Psoas muscle (tissue), 7 donors: ENCODE measurements at regions not wholly inside any gene's neighbourhood (a gene's known extent, or its start where the extent isn't known, plus 50 kb on each side); places are given as distances from the start of the nearest gene placed in this dataset.

ENCODE experiments used
- ATAC-seq, 4 donors: fragments of 200-7000 bp; cut with Tn5 transposase; one replicate each; pipeline ENCODE4 v1.9.1; 2020; ENCODE audit warnings: moderate library complexity in 3 of 4, mild to moderate bottlenecking in 2 of 4
- DNase-seq, 2 donors: peaks; one replicate each; pipeline ENCODE4 v3.0.0-alpha.2; 2020
- H3K27ac ChIP-seq: fragments of 200-600 bp; one replicate; pipeline ENCODE4 v1.8.0; 2022
- H3K27me3 ChIP-seq, 3 donors: fragments of 200-600 bp in 1 of 3; one replicate each; pipeline versions ENCODE4 v1.6.1 to v1.8.0; 2013 to 2022; ENCODE audit warnings: low read length in 2 of 3, mild to moderate bottlenecking in 2 of 3, moderate library complexity in 1 of 3; ENCODE audit not compliant: insufficient read depth in 3 of 3
- H3K36me3 ChIP-seq, 2 donors: fragments of 200-600 bp in 1 of 2; one replicate each; pipeline versions ENCODE4 v1.6.1 to v1.8.0; 2013 to 2022; ENCODE audit warnings: low read depth in 1 of 2, mild to moderate bottlenecking in 1 of 2, moderate library complexity in 1 of 2; ENCODE audit not compliant: insufficient read depth in 1 of 2
- H3K4me1 ChIP-seq: fragments of 200-600 bp; one replicate; pipeline ENCODE4 v1.8.0; 2022
- H3K4me3 ChIP-seq: fragments of 200-600 bp; one replicate; pipeline ENCODE4 v1.8.0; 2022; ENCODE audit warnings: mild to moderate bottlenecking
- H3K9me3 ChIP-seq: fragments of 200-600 bp; one replicate; pipeline ENCODE4 v1.8.0; 2022
- WGBS, 3 donors: extraction: QIAGEN DNeasy Blood & Tissue Kit; methylation state at CpG; one replicate each; pipeline versions ENCODE4 v1.1.6 to v1.1.7; 2013; 5-methylcytosine and 5-hydroxymethylcytosine counted together
- intact Hi-C, 2 donors: fragments of 100-400 bp; cut with DNase I; formaldehyde crosslinking; loops; one replicate each; pipeline versions ENCODE4 v1.11.0 to v1.14.2; 2022
- TF ChIP-seq, protein P1 (sequence below): fragments of 200-600 bp; IDR thresholded peaks from one replicate; pipeline ENCODE4 v1.8.0; 2022; ENCODE audit warnings: antibody characterized with exemption
- donor health status: healthy with polysubstance abuse.
- donor health status: DM: no; HTN: no; CAD: no; lungs with moderate emphysema.
- donor health status: Bipolar disorder and iron deficiency.
- donor health status: healthy.
- donor health status: DM: yes; HTN: yes; CAD: no.
- donor health status: DM: no; HTN: no; CAD: no.
- donor health status: DM: yes; HTN: yes; CAD: no.

- Histone ChIP-seq H3K4me1 (no peaks in the 10 kb centered on the region), H3K27me3 (no peaks in the 10 kb centered on the region), H3K27ac (no peak overlapping the region), H3K4me3 (no peak overlapping the region), H3K9me3 (no peaks in the 10 kb centered on the region), H3K36me3 (no peaks in the 10 kb centered on the region)
- 50 to 81% (median 68%) methylated on average over 1 of the region's 1 CpG for WGBS, 3 donors
- ATAC-seq (no peak), DNase-seq (no peak)
- TF ChIP-seq, protein P1, sequence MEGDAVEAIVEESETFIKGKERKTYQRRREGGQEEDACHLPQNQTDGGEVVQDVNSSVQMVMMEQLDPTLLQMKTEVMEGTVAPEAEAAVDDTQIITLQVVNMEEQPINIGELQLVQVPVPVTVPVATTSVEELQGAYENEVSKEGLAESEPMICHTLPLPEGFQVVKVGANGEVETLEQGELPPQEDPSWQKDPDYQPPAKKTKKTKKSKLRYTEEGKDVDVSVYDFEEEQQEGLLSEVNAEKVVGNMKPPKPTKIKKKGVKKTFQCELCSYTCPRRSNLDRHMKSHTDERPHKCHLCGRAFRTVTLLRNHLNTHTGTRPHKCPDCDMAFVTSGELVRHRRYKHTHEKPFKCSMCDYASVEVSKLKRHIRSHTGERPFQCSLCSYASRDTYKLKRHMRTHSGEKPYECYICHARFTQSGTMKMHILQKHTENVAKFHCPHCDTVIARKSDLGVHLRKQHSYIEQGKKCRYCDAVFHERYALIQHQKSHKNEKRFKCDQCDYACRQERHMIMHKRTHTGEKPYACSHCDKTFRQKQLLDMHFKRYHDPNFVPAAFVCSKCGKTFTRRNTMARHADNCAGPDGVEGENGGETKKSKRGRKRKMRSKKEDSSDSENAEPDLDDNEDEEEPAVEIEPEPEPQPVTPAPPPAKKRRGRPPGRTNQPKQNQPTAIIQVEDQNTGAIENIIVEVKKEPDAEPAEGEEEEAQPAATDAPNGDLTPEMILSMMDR, result no peak
- intact Hi-C loops, result no loop called here
Measured at GRCh38 chr2:125455110-125455509, 1200.8 kb upstream of the GYPC start.

GRCh38 chr2:125456693-125457363 lies 1199.1 kb upstream of the GYPC start:
- DNase-seq (no peak), ATAC-seq (no peak)
- intact Hi-C loops, result no loop called here
- H3K36me3 ChIP-seq, result no peaks in the 10 kb centered on the region
- no peaks in the 10 kb centered on the region for H3K9me3 ChIP-seq
- H3K27me3 ChIP-seq, result no peaks in the 10 kb centered on the region
- 15 to 21% (median 20%) methylated on average over 3 of the region's 3 CpGs for WGBS, 3 donors
- H3K4me1 ChIP-seq, result no peaks in the 10 kb centered on the region
- H3K27ac ChIP-seq, result no peak overlapping the region
- no peak overlapping the region for H3K4me3 ChIP-seq
- TF ChIP-seq, protein P1, result no peak

- 56 to 87% (median 69%) methylated on average over 12 of the region's 12 CpGs for WGBS, 3 donors
- H3K27me3 ChIP-seq, result no peaks in the 10 kb centered on the region
- intact Hi-C loops, result no loop called here
Measured at GRCh38 chr2:125471963-125472362, 1184.0 kb upstream of the GYPC start.

GRCh38 chr2:125479143-125479636 lies 1176.8 kb upstream of the GYPC start:
- TF ChIP-seq, protein P1, result no peak
- no peaks in the 10 kb centered on the region for H3K27me3 ChIP-seq
- H3K27ac ChIP-seq, result no peak overlapping the region
- no peak overlapping the region for H3K4me3 ChIP-seq
- WGBS, 3 donors, result 89 to 94% (median 90%) methylated on average over 21 to 24 of the region's 24 CpGs
- no peaks in the 10 kb centered on the region for H3K36me3 ChIP-seq
- intact Hi-C loops, result no loop called here
- no peak for ATAC-seq
- no peak for DNase-seq
- peaks cover 4% of the 10 kb centered on the region for H3K9me3 ChIP-seq
- no peaks in the 10 kb centered on the region for H3K4me1 ChIP-seq

More at GRCh38 chr2:125471963-125472362, 1184.0 kb upstream of the GYPC start:
- TF ChIP-seq, protein P1, result no peak
- no peak for DNase-seq
- Histone ChIP-seq H3K4me3 (no peak overlapping the region), H3K9me3 (no peaks in the 10 kb centered on the region), H3K4me1 (no peaks in the 10 kb centered on the region), H3K36me3 (no peaks in the 10 kb centered on the region), H3K27ac (no peak overlapping the region)
- ATAC-seq, result no peak

DNA sequence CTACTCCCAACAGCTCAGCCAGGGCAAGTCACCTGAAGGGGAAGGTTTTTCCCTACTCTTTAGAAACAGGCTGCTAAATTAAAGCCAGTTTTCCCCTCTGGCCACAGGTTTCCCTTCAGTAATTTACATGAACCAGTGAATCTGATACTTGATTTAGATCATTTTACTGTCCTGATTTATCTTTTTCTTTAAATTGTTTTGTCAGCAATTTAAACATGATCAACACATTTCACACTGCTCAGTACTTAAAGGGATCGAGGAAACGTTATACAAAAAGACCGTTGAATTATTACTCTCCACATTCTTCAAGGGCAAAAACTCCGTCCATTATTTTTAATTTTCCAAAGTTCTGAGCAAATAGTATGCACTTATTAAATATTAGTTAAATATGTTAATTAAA lies 1165.7 kb upstream of the GYPC start:
- 85 to 90% (median 88%) methylated on average over 4 of the region's 4 CpGs for WGBS, 3 donors

More for the DNA sequence above, 1165.7 kb upstream of the GYPC start:
- H3K4me1 ChIP-seq, result no peaks in the 10 kb centered on the region
- H3K36me3 ChIP-seq, result no peaks in the 10 kb centered on the region
- H3K27me3 ChIP-seq, result no peaks in the 10 kb centered on the region
- ATAC-seq, result no peak
- no peak overlapping the region for H3K4me3 ChIP-seq
- TF ChIP-seq, protein P1, result no peak
- no peaks in the 10 kb centered on the region for H3K9me3 ChIP-seq
- DNase-seq, result no peak
- intact Hi-C loops, result no loop called here
- no peak overlapping the region for H3K27ac ChIP-seq
